Skeletal muscle satellite cell (primary cell): ENCODE measurements at regions not wholly inside any gene's neighbourhood (a gene's known extent, or its start where the extent isn't known, plus 50 kb on each side); places are given as distances from the start of the nearest gene placed in this dataset.

Experiments used
- H3K27me3 ChIP-seq: 2 replicates; pipeline ENCODE4 v1.7.0; 2013; ENCODE audit warnings: low read length; ENCODE audit not compliant: control insufficient read depth, insufficient read depth
- H3K36me3 ChIP-seq: 2 replicates; pipeline ENCODE4 v1.7.0; 2013; ENCODE audit warnings: mild to moderate bottlenecking, control low read depth, low read length; ENCODE audit not compliant: insufficient read depth
- H3K4me1 ChIP-seq: 2 replicates; pipeline ENCODE4 v1.7.0; 2013; ENCODE audit warnings: low read length; ENCODE audit not compliant: control insufficient read depth, insufficient read depth
- H3K4me2 ChIP-seq: 2 replicates; pipeline ENCODE4 v1.7.0; 2013; ENCODE audit warnings: mild to moderate bottlenecking, low read length
- H3K4me3 ChIP-seq: 2 replicates; pipeline ENCODE4 v1.7.0; 2013; ENCODE audit warnings: low read length
- H3K9ac ChIP-seq: 2 replicates; pipeline ENCODE4 v1.7.0; 2013; ENCODE audit warnings: mild to moderate bottlenecking, low read depth, low read length, moderate library complexity
- H3K9me3 ChIP-seq: replicated peaks from 2 replicates; pipeline ENCODE4 v1.7.0; 2013; ENCODE audit warnings: mild to moderate bottlenecking, control low read depth, low read length

DNA sequence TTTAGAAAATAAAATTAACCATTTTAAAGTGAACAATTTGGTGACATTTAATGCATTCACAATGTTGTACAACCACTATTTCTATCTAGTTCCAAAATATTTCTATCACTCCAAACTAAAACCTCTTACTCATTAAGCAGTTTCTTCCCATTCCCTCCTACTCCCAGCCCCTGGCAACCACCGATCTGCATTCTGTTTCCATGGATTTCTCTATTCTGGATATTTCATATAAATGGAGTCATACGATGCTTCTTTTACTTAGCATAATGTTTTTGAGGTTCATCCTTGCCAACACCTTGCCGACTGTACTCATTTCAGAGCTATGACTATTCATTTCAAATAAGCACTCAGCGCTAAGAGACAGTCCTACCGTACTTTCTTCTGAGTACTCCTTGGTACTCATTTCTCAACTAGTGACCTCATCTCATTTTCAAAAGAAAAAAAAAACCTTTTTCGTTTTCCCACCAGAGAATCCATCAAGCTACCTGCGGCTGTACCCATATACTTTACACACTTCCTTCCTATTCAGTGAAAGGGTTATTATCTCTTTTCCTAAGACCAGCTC, 259.2 kb downstream of the UTRN start:
- no peaks in the 10 kb centered on the region for H3K9me3 ChIP-seq
- H3K4me3 ChIP-seq: no peak overlapping the region
- no peaks in the 10 kb centered on the region for H3K27me3 ChIP-seq
- H3K4me2 ChIP-seq: no peak overlapping the region
- H3K36me3 ChIP-seq: peaks cover 30% of the 10 kb centered on the region
- H3K4me1 ChIP-seq: peaks cover 22% of the 10 kb centered on the region
- no peak overlapping the region for H3K9ac ChIP-seq

DNA sequence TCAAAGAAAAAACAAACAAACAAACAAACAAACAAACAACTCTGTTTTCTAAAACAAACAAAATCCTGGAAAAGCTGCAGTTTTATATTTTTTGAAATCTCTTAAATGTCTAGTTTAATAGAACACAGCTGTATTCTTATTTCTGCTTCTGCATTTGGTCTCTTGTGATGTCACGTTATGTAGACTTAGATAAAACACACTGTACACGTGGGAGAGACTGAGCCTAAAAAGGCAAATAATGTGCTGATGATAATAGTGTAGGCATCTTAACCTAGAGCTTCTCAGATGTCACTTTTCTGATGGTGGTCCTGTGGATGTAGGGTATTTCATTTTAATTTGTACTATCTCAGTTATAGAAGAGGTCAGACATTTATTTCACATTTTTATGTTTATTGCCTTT, 261.7 kb downstream of the UTRN start:
- Histone ChIP-seq H3K4me2 (no peak overlapping the region), H3K4me3 (no peak overlapping the region), H3K27me3 (no peaks in the 10 kb centered on the region), H3K4me1 (peaks cover 22% of the 10 kb centered on the region), H3K36me3 (peaks cover 46% of the 10 kb centered on the region), H3K9ac (no peak overlapping the region), H3K9me3 (no peaks in the 10 kb centered on the region)

DNA sequence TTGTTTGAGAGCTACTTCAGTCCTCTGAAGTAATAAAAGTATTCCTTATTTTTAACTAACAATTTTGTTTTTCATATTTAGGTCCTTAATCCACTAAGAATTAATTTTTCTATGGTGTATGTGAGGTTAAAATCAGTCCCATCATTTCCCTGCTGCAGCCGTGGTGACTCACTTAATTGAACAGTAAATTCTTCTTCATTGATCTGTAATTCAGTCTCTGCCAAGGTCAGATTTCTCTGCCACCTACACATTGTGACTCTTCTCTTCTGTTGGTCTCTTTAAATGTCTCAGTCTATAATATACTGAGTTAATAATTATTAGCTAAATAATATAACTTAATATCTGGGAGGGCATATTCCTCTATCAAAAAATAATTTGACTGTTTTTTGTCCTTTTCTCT, 262.3 kb downstream of the UTRN start:
- Histone ChIP-seq H3K4me1 (peaks cover 22% of the 10 kb centered on the region), H3K4me3 (no peak overlapping the region), H3K9ac (no peak overlapping the region), H3K9me3 (no peaks in the 10 kb centered on the region), H3K27me3 (no peaks in the 10 kb centered on the region), H3K36me3 (peaks cover 46% of the 10 kb centered on the region), H3K4me2 (no peak overlapping the region)

DNA sequence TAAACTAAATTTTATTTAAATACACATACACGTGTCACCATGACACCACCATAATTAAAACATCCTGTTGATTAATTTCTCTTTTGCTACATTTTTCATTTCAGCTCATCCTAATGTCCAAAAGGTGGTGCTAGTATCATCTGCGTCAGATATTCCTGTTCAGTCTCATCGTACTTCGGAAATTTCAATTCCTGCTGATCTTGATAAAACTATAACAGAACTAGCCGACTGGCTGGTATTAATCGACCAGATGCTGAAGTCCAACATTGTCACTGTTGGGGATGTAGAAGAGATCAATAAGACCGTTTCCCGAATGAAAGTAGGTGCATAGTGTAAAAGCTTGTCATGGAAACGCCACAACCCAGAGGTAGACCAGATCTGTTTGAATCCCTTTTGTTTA, 263.4 kb downstream of the UTRN start:
- Histone ChIP-seq H3K4me1 (peaks cover 14% of the 10 kb centered on the region), H3K4me3 (no peak overlapping the region), H3K4me2 (no peak overlapping the region), H3K9me3 (no peaks in the 10 kb centered on the region), H3K9ac (no peak overlapping the region), H3K36me3 (peaks cover 46% of the 10 kb centered on the region), H3K27me3 (no peaks in the 10 kb centered on the region)

DNA sequence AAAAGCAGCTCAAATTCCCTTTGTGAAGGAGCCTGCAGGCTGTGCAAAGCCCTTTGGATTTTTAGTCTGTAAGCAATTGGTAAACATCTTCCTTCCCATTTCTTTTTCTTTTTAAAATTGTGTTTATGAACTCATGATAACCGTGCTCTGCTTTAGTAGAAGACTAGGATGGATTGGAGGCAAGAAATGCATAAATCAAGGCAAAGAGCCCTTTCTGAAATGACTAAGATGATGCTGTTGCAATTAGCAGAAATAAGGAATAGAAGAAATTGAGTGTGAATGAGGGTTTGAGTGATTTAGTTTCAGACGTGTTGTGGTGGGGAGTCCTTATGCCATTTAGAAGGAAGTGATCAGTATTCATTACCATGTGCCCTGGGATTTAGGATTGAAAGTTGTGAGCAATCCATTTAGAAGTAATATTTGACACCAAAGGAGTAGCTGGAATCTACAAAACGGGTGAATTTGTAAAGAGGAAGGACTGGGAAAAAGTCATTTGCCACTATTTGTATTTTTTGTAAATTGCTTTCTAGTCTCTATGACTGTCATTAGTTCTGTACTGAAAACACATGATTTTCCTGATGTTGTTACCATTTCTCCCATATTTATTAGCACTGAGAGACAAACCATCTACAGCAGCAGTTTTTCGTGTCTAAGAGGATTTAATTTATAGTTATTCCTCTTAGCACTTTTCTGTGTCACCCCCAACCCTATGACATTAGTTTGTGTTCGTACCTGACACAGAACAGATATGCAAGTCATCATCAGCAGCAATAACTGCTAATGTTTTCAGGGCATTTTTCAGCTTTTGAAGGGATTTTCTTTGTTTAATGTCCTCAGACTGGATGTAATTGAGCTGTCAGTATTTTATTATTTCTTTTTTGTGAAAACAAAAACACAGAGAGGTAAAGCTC, 265.0 kb downstream of the UTRN start:
- H3K36me3 ChIP-seq: peaks cover 42% of the 10 kb centered on the region
- no peak overlapping the region for H3K9ac ChIP-seq
- H3K4me3 ChIP-seq: no peak overlapping the region
- no peak overlapping the region for H3K4me2 ChIP-seq
- H3K27me3 ChIP-seq: no peaks in the 10 kb centered on the region
- no peaks in the 10 kb centered on the region for H3K9me3 ChIP-seq
- peaks cover 12% of the 10 kb centered on the region for H3K4me1 ChIP-seq

DNA sequence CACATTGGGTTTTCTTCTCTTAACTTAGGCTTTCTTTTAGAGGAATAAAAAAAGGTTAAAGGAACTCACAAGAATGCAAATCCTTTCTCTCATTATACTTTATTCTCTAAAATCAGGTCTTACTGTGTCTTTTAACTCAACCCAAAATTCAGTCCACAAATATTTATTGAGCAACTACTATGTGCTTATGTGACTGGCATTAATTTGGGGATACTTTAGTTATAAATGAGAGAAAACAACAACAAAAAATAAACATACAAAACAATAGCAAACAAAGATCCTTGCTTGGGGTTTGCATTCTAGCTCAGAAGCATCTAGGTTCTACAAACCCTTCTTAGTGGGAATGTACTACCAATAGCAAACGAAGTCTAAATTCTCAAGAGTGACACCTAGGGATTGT, 266.2 kb downstream of the UTRN start:
- Histone ChIP-seq H3K4me2 (no peak overlapping the region), H3K4me1 (peaks cover 12% of the 10 kb centered on the region), H3K36me3 (peaks cover 44% of the 10 kb centered on the region), H3K27me3 (no peaks in the 10 kb centered on the region), H3K9me3 (no peaks in the 10 kb centered on the region), H3K4me3 (no peak overlapping the region), H3K9ac (no peak overlapping the region)

DNA sequence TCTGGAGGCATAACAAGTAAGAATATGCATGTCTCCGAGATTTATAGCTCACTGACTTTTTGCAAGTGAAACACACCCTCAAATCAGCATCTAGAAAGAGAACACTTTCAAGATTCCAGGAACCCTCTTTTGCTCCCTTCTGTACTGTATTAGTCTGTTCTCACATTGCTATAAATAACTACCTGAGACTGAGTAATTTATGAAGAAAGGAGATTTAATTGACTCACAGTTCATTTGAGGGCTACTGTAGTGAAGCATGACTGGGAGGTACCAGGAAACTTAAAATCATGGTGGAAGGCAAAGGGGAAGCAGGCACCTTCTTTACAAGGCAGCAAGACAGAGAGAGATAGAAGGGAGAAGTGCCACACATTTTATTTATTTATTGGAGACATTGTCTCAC, 269.9 kb downstream of the UTRN start:
- Histone ChIP-seq H3K36me3 (peaks cover 39% of the 10 kb centered on the region), H3K9me3 (no peaks in the 10 kb centered on the region)

DNA sequence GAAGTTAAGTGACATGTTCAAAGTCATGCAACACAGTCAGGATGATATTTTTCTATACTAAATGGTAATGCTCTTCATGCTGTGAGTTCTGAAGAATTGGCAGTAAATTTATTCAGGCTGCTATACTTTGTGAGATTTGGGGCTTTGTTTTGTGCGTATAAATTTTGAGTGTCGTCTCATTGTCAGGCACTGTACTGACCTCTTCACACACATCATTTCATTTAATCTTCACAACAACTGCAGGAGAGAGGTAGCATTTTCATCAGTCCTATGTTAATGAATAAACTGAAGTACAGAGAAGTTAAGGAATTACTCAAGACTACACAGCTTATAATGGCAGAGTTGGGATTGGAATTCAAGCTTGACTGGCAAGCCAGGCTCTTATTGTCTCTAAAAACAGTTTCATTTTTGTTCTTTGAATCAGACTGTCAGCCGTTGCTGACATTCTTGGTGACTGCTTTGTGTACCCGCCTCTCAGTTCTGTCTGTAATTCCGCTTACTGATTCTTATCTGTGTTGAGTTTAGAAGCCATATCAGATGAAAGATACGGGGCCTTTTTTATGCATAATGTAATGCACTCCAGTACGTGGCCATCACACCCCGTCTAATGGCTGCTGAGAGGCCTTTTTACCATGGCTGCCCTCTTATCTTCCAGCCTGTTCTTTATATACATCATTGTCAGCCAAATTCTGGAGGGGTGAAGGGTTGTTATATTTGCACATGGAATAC, 274.9 kb downstream of the UTRN start:
- no peak overlapping the region for H3K4me3 ChIP-seq
- H3K9me3 ChIP-seq: no peaks in the 10 kb centered on the region
- no peak overlapping the region for H3K9ac ChIP-seq

More for the DNA sequence above, 269.9 kb downstream of the UTRN start:
- H3K4me2 ChIP-seq: no peak overlapping the region
- no peak overlapping the region for H3K4me3 ChIP-seq
- no peaks in the 10 kb centered on the region for H3K27me3 ChIP-seq
- peaks cover 4% of the 10 kb centered on the region for H3K4me1 ChIP-seq
- H3K9ac ChIP-seq: no peak overlapping the region

DNA sequence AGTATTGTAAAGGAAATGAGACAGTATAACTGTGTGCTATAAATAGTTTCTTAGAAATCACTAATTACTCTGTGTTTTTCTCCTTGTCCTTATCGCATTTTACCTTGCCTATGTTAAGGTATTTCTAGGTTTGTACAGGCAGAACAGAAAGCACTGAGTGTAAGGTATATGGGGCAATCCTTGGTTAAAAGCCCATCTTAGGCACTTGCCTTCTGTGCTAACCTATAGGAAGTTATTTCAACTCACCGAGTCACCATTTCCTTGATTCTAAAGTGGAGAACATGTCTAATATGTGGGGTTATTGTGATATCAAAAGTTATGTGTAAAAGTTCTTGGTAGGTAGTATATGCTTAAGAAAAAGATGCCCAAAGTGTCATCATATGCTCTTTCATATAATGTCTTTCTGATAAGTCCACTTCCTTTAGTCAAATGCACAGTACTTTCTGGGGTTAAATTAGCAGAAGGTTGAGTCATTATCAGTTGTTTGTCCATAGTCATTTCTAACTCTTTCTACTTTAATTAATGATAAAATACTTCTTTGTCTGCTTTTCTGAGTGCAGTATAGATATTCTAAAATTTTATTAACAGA, 276.4 kb downstream of the UTRN start:
- no peaks in the 10 kb centered on the region for H3K27me3 ChIP-seq
- H3K36me3 ChIP-seq: peaks cover 10% of the 10 kb centered on the region
- no peak overlapping the region for H3K4me3 ChIP-seq
- no peak overlapping the region for H3K9ac ChIP-seq
- H3K4me2 ChIP-seq: no peak overlapping the region
- peaks cover 8% of the 10 kb centered on the region for H3K4me1 ChIP-seq
- no peaks in the 10 kb centered on the region for H3K9me3 ChIP-seq

More for the DNA sequence above, 274.9 kb downstream of the UTRN start:
- Histone ChIP-seq H3K4me1 (peaks cover 8% of the 10 kb centered on the region), H3K36me3 (peaks cover 18% of the 10 kb centered on the region), H3K27me3 (no peaks in the 10 kb centered on the region), H3K4me2 (peak overlapping the region; percentile 17)

DNA sequence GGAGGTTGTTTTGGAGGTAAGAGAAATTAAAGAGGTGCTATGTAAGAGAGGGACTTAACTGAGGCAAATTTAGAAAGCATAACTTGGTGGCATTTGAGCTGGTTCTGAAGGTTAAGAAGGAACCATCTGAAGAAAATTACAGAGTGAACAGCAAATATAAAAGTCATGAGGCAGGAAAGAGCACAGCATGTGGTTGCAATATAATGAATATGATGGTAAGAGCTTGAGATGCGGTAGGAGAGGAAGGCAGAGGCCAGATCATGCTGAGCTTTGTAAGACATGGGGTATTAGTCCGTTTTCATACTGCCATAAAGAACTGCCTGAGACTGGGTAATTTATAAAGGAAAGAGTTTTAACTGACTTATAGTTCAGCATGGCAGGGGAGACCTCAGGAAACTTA, 279.1 kb downstream of the UTRN start:
- Histone ChIP-seq H3K4me2 (no peak overlapping the region), H3K27me3 (no peaks in the 10 kb centered on the region), H3K36me3 (peaks cover 4% of the 10 kb centered on the region), H3K4me1 (peaks cover 8% of the 10 kb centered on the region), H3K4me3 (no peak overlapping the region), H3K9ac (no peak overlapping the region), H3K9me3 (no peaks in the 10 kb centered on the region)

DNA sequence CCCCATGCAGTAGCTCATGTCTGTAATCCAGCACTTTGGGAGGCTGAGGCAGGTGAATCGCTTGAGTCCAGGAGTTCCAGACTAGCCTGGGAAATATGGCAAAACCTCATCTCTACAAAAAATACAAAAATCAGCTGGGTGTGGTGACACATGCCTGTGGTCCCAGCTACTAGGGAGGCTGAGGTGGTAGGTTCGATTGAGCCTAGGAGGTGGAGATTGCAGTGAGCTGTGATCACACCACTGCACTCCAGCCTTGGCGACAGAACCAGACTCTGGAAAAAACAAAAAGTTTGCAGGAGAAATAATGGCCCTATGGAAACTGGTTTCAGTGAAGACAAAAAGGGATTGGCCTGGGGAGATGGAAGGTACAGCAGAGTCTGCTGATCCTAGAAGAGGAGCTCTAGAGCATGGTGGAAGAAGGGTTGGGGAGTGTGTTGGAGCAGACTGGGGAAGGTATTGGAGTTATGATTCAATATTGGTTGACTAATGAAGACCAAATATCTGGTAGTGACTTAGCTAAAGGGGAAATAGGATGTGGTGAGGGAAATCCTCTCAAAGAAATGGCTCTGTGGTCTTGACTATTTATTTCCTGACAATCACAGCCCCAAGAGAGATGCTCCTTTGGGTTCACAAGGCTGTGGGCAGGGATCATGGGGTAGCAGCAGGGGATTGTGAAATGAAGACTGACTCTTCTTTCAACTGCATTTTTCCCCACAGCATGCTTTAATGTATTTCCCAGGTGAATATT, 281.9 kb downstream of the UTRN start:
- Histone ChIP-seq H3K9me3 (no peaks in the 10 kb centered on the region), H3K4me2 (no peak overlapping the region)

More for the DNA sequence above, 281.9 kb downstream of the UTRN start:
- Histone ChIP-seq H3K27me3 (no peaks in the 10 kb centered on the region), H3K4me1 (no peaks in the 10 kb centered on the region), H3K4me3 (no peak overlapping the region), H3K36me3 (peaks cover 7% of the 10 kb centered on the region), H3K9ac (no peak overlapping the region)
